Stomach (tissue), 8 donors: ENCODE measurements at regions not wholly inside any gene's neighbourhood (a gene's known extent, or its start where the extent isn't known, plus 50 kb on each side); places are given as distances from the start of the nearest gene placed in this dataset.

ENCODE experiments used
- DNase-seq, 2 donors: peaks; one replicate each; pipeline versions ENCODE4 v3.0.0 to v3.0.0-alpha.2; 2013 to 2019
- H3K27ac ChIP-seq, 5 donors: fragments of 200-600 bp in 4 of 5; sonication (generic) in 4 of 5; one replicate each; pipeline ENCODE4 v1.5.1; 2013 to 2019; ENCODE audit warnings: mild to moderate bottlenecking in 1 of 5, moderate library complexity in 1 of 5
- H3K27me3 ChIP-seq, 3 donors: fragments of 200-600 bp; sonication (generic); one replicate each; pipeline ENCODE4 v1.5.1; 2017 to 2019; ENCODE audit warnings: mixed run types in 1 of 3
- H3K36me3 ChIP-seq, 4 donors: fragments of 200-600 bp; sonication (generic); 1 replicate in 3 of 4; 2 replicates in 1 of 4; pipeline ENCODE4 v1.5.1; 2016 to 2019
- H3K4me1 ChIP-seq, 4 donors: fragments of 200-600 bp; sonication (generic); one replicate each; pipeline ENCODE4 v1.5.1; 2016 to 2019
- H3K4me3 ChIP-seq, 4 donors: fragments of 200-600 bp; sonication (generic) in 3 of 4; one replicate each; pipeline ENCODE4 v1.5.1; 2016 to 2019; ENCODE audit warnings: mild to moderate bottlenecking in 1 of 4
- H3K9me3 ChIP-seq, 4 donors: fragments of 200-600 bp; sonication (generic); one replicate each; pipeline ENCODE4 v1.5.1; 2016 to 2019
- CTCF ChIP-seq, 7 experiments: fragments of 450-650 bp in 4 of 7; fragments of 200-600 bp in 3 of 7; sonication (generic) in 3 of 7; IDR thresholded peaks; one replicate each; pipeline ENCODE4 v1.5.1; 2016 to 2019; ENCODE audit warnings: antibody characterized with exemption in 7 of 7, control low read depth in 2 of 7, mild to moderate bottlenecking in 1 of 7
- EP300 ChIP-seq: sonication (generic); formaldehyde crosslinking; IDR thresholded peaks from one replicate; pipeline ENCODE4 v1.6.1; 2017; ENCODE audit warnings: antibody characterized with exemption
- POLR2A ChIP-seq, 4 donors: fragments of 450-650 bp; IDR thresholded peaks; one replicate each; pipeline ENCODE4 v1.6.1; 2016; ENCODE audit warnings: antibody characterized with exemption in 4 of 4, control low read depth in 2 of 4, mild to moderate bottlenecking in 1 of 4, moderate library complexity in 1 of 4
- POLR2AphosphoS5 ChIP-seq, 3 donors: sonication (generic); formaldehyde crosslinking; IDR thresholded peaks; one replicate each; pipeline ENCODE4 v1.6.1; 2016; ENCODE audit warnings: antibody characterized with exemption in 3 of 3
- WGBS, 5 donors: extraction: QIAGEN DNeasy Blood & Tissue Kit in 3 of 5; methylation state at CpG; one replicate each; pipeline versions ENCODE4 v1.1.5 to v1.1.7; 2013 to 2018; 5-methylcytosine and 5-hydroxymethylcytosine counted together
- intact Hi-C: fragments of 100-400 bp; cut with DNase I; formaldehyde crosslinking; loops from one replicate; pipeline ENCODE4 v1.15.1; 2023; ENCODE audit warnings: low total_unique reads
- donor health status: healthy with polysubstance abuse.
- donor health status: Bipolar disorder and iron deficiency.
- donor health status: healthy.

- Histone ChIP-seq H3K36me3 (no peaks in the 10 kb centered on the region), H3K27ac (no peak overlapping the region), H3K4me1 (no peaks in the 10 kb centered on the region), H3K4me3 (no peak overlapping the region), H3K9me3 (peaks cover 0 to 4% (median 0%) of the 10 kb centered on the region in 4 donors), H3K27me3 (peaks cover 0 to 12% (median 0%) of the 10 kb centered on the region in 3 donors)
- WGBS, 5 donors, result 16 to 28% (median 21%) methylated on average over 1 of the region's 1 CpG
- DNase-seq, result no peak
- no peak for TF ChIP-seq EP300
- TF ChIP-seq POLR2A (IDR thresholded peaks at IDR 0.05), result no peak
- TF ChIP-seq CTCF (IDR thresholded peaks at IDR 0.05), result no peak
- TF ChIP-seq POLR2AphosphoS5 (IDR thresholded peaks at IDR 0.05), result no peak
- intact Hi-C loops, result no loop called here
These were observed 138.8 kb downstream of the AASDHPPT start for GRCh38 chr11:106216281-106216680.

GRCh38 chr11:106217456-106217855, 140.0 kb downstream of the AASDHPPT start:
- Histone ChIP-seq H3K36me3 (no peaks in the 10 kb centered on the region), H3K4me1 (no peaks in the 10 kb centered on the region), H3K27ac (no peak overlapping the region), H3K27me3 (peaks cover 0 to 5% (median 0%) of the 10 kb centered on the region in 3 donors), H3K4me3 (no peak overlapping the region), H3K9me3 (peaks cover 0 to 16% (median 6%) of the 10 kb centered on the region in 4 donors)
- WGBS, 5 donors, result 87 to 99% (median 93%) methylated on average over 2 of the region's 2 CpGs
- TF ChIP-seq CTCF (IDR thresholded peaks at IDR 0.05) (no peak), POLR2AphosphoS5 (IDR thresholded peaks at IDR 0.05) (no peak), EP300 (no peak), POLR2A (IDR thresholded peaks at IDR 0.05) (no peak)
- DNase-seq, result no peak
- intact Hi-C loops, result no loop called here

GRCh38 chr11:106218106-106218505, 140.6 kb downstream of the AASDHPPT start:
- no peak for TF ChIP-seq POLR2AphosphoS5 (IDR thresholded peaks at IDR 0.05)
- TF ChIP-seq EP300, result no peak
- no peak for TF ChIP-seq POLR2A (IDR thresholded peaks at IDR 0.05)
- TF ChIP-seq CTCF (IDR thresholded peaks at IDR 0.05), result no peak
- no peaks in the 10 kb centered on the region for H3K4me1 ChIP-seq
- peaks cover 0 to 23% (median 12%) of the 10 kb centered on the region in 4 donors for H3K9me3 ChIP-seq
- no peak for DNase-seq
- no peak overlapping the region for H3K27ac ChIP-seq
- no peaks in the 10 kb centered on the region for H3K27me3 ChIP-seq
- H3K36me3 ChIP-seq, result no peaks in the 10 kb centered on the region
- no peak overlapping the region for H3K4me3 ChIP-seq
- intact Hi-C loops, result no loop called here
- 69 to 86% (median 76%) methylated on average over 3 of the region's 3 CpGs for WGBS, 5 donors

GRCh38 chr11:106222626-106223025, 145.2 kb downstream of the AASDHPPT start:
- no peaks in the 10 kb centered on the region for H3K4me1 ChIP-seq
- no peaks in the 10 kb centered on the region for H3K36me3 ChIP-seq
- DNase-seq, result no peak
- TF ChIP-seq CTCF (IDR thresholded peaks at IDR 0.05) (no peak), POLR2AphosphoS5 (IDR thresholded peaks at IDR 0.05) (no peak), EP300 (no peak), POLR2A (IDR thresholded peaks at IDR 0.05) (no peak)
- no peak overlapping the region for H3K27ac ChIP-seq
- WGBS, 5 donors, result 89 to 93% (median 91%) methylated on average over 4 of the region's 4 CpGs
- H3K27me3 ChIP-seq, result no peaks in the 10 kb centered on the region
- H3K9me3 ChIP-seq, result peaks cover 0 to 41% (median 22%) of the 10 kb centered on the region in 4 donors
- H3K4me3 ChIP-seq, result no peak overlapping the region
- intact Hi-C loops, result no loop called here
